Mesothelial cell of epicardium (in vitro differentiated cells): ENCODE measurements at regions not wholly inside any gene's neighbourhood (a gene's known extent, or its start where the extent isn't known, plus 50 kb on each side); places are given as distances from the start of the nearest gene placed in this dataset.

Experiments used
- DNase-seq, 2 experiments: peaks; one replicate each; pipeline ENCODE4 v3.0.0; 2021; ENCODE audit warnings: low spot score in 2 of 2; ENCODE audit not compliant: unreplicated experiment in 2 of 2
- H3K27ac Mint-ChIP-seq: 2 replicates; pipeline ENCODE4 v1.8.0; 2021; ENCODE audit warnings: mixed read lengths
- H3K27me3 Mint-ChIP-seq: 2 replicates; pipeline ENCODE4 v1.8.0; 2021; ENCODE audit warnings: low read depth, mixed read lengths
- H3K36me3 Mint-ChIP-seq: 2 replicates; pipeline ENCODE4 v1.8.0; 2021; ENCODE audit warnings: mixed read lengths
- H3K4me1 Mint-ChIP-seq: 2 replicates; pipeline ENCODE4 v1.8.0; 2021; ENCODE audit warnings: mixed read lengths
- H3K4me3 Mint-ChIP-seq: 2 replicates; pipeline ENCODE4 v1.8.0; 2021; ENCODE audit warnings: mild to moderate bottlenecking, moderate library complexity, mixed read lengths
- H3K9me3 Mint-ChIP-seq: 2 replicates; pipeline ENCODE4 v1.8.0; 2021; ENCODE audit warnings: mixed read lengths
- TF ChIP-seq, protein P1 (sequence below): fragments of 200-600 bp; sonication (generic); IDR thresholded peaks from one replicate; pipeline ENCODE4 v1.5.0; 2021; ENCODE audit warnings: antibody characterized with exemption; ENCODE audit not compliant: unreplicated experiment

DNA sequence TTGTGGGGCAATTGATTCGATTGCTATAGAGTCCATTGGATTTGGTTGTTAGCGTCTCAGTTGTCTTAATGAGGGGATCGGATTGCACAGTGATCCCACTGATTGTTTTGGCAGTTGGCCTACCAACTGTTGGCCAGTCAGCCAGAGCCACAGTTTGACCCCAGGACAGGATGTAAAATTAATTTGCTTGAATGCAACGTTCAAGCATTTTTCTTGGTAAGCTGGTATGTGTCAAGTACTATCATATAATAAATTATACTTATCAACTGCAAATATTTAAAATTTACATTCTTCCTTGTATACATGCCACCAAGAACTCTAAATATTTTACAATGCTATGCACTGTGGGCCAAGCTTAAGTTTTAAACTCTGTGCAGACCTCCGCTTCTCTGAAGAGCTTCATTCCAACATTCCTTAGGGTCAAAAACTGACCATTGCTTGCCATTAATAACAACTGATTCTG, 80.4 kb upstream of the OSMR start:
- Mint-ChIP-seq H3K27ac (no peak overlapping the region), H3K4me3 (no peak overlapping the region), H3K36me3 (peaks cover 6% of the 10 kb centered on the region), H3K9me3 (peaks cover 23% of the 10 kb centered on the region), H3K4me1 (no peaks in the 10 kb centered on the region), H3K27me3 (peaks cover 8% of the 10 kb centered on the region)
- no peak for DNase-seq
- TF ChIP-seq, protein P1, sequence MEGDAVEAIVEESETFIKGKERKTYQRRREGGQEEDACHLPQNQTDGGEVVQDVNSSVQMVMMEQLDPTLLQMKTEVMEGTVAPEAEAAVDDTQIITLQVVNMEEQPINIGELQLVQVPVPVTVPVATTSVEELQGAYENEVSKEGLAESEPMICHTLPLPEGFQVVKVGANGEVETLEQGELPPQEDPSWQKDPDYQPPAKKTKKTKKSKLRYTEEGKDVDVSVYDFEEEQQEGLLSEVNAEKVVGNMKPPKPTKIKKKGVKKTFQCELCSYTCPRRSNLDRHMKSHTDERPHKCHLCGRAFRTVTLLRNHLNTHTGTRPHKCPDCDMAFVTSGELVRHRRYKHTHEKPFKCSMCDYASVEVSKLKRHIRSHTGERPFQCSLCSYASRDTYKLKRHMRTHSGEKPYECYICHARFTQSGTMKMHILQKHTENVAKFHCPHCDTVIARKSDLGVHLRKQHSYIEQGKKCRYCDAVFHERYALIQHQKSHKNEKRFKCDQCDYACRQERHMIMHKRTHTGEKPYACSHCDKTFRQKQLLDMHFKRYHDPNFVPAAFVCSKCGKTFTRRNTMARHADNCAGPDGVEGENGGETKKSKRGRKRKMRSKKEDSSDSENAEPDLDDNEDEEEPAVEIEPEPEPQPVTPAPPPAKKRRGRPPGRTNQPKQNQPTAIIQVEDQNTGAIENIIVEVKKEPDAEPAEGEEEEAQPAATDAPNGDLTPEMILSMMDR, result no peak

DNA sequence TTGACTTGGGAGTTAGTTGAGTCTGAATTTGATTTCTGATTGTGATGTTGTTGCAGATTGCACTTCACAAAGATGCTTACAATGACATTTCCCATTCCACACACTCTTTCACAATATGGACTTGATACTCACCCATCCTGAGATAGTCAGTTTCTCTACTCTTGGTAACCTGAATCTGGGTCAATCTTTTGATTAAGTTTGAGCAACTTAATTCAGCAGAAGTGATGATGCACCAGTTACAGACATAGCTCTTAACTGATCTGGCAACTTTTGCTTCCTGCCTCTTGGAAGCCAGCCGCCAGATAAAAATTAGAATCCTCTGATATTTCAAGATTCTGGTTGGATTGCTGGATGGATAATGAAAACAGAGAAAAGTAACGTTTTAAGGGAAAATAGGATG, 79.7 kb upstream of the OSMR start:
- TF ChIP-seq, protein P1, result no peak
- DNase-seq, result no peak
- Mint-ChIP-seq H3K27me3 (peaks cover 1% of the 10 kb centered on the region), H3K36me3 (peaks cover 6% of the 10 kb centered on the region), H3K27ac (no peak overlapping the region), H3K4me1 (no peaks in the 10 kb centered on the region), H3K4me3 (no peak overlapping the region), H3K9me3 (peaks cover 23% of the 10 kb centered on the region)

DNA sequence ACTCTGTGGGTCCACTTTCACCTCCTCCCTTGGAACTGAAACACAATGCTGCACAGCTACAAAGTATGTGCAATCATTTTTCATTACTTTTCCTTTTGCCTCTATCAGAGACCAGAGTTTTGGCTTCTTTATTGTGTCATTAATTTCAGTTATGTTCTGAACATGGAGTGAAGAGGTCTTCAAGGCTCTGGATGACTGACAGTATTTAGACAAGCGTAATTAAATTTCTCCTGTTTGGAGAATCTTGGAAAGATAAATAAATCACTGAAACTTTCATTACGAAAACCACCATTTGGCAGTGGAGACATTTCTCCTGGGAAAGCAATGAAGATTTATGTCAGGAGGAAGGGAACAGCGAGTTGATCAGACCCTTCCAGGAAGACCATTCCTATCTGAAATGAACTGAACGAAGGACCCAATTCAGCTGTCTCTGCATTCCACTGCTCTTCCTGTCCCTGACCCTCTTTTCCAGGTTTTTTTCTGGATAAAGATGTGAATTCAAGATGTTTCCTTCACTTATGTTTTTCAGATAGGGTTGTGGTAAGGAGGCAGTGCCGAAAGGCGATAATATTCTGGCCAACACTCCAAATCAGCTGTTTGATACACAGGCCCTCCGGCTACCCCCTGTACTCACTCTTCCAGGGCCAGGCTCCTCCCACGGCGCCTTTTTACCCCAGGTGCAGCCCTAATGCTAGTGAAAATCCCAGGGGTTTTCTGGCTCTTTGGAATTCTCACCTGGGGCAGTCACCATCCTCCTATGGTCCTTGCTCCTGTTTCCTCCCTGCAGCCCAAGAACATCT, 77.2 kb upstream of the OSMR start:
- H3K4me1 Mint-ChIP-seq, result no peaks in the 10 kb centered on the region
- no peak overlapping the region for H3K4me3 Mint-ChIP-seq
- no peak for DNase-seq
- TF ChIP-seq, protein P1, result no peak
- H3K9me3 Mint-ChIP-seq, result peaks cover 23% of the 10 kb centered on the region
- H3K27me3 Mint-ChIP-seq, result peaks cover 4% of the 10 kb centered on the region
- H3K36me3 Mint-ChIP-seq, result peaks cover 6% of the 10 kb centered on the region
- no peak overlapping the region for H3K27ac Mint-ChIP-seq

DNA sequence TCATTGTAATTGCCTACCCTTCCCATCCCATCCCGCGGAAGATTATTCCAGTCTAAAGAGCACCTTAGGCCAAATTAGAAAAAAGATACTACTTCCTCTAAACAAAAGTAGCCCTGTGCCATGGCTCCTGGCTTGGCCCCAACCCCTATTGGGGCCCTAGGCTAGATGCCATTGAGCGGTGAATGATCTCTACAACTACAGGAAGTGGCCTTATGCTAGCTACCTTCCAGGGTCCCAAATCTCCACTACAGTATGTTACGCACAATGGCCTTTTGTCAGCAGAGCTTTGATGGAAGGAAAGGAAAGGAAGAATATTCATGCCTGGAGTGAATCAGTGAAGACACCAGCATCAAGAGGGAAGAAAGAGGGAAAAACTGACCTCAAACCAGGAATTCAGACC, 73.3 kb upstream of the OSMR start:
- Mint-ChIP-seq H3K36me3 (no peaks in the 10 kb centered on the region), H3K4me1 (peaks cover 3% of the 10 kb centered on the region), H3K27me3 (peaks cover 7% of the 10 kb centered on the region), H3K9me3 (peaks cover 3% of the 10 kb centered on the region), H3K27ac (no peak overlapping the region), H3K4me3 (no peak overlapping the region)
- TF ChIP-seq, protein P1, result no peak
- DNase-seq, result no peak

DNA sequence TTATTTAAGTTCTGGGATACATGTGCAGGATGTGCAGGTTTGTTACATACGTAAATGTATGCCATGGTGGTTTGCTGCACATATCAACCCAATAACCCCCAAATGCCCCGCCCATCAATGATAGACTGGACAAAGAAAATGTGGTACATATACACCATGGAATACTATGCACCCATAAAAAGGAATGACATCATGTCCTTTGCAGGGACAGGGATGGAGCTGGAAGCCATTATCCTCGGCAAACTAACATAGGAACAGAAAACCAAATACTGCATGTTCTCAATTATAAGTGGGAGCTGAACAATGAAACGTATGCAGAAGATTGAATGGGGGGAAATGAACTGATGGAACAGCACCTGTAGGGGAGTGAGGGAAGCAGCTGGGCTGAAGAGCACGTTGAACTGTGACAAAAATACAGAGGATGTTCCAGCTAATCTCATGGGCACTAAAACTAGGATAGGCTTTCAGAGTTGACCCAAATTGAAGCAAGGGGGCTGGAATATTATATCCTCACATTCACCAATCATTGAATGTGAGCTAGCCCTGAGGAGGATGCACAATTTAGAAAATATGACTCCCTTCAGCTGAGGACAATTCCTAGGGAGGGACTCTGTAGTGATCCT, 70.5 kb upstream of the OSMR start:
- peaks cover 7% of the 10 kb centered on the region for H3K27me3 Mint-ChIP-seq
- H3K36me3 Mint-ChIP-seq, result no peaks in the 10 kb centered on the region
- no peak for DNase-seq
- H3K4me3 Mint-ChIP-seq, result no peak overlapping the region
- no peak overlapping the region for H3K27ac Mint-ChIP-seq
- no peaks in the 10 kb centered on the region for H3K9me3 Mint-ChIP-seq
- peaks cover 3% of the 10 kb centered on the region for H3K4me1 Mint-ChIP-seq
- TF ChIP-seq, protein P1, result no peak
